NCI-H1930 (cell line): ENCODE measurements at regions not wholly inside any gene's neighbourhood (a gene's known extent, or its start where the extent isn't known, plus 50 kb on each side); places are given as distances from the start of the nearest gene placed in this dataset.

Experiments used
- DNase-seq, 2 experiments: peaks; one replicate each; lab custom pipeline; 2025; lab: John Stamatoyannopoulos, UW

DNA sequence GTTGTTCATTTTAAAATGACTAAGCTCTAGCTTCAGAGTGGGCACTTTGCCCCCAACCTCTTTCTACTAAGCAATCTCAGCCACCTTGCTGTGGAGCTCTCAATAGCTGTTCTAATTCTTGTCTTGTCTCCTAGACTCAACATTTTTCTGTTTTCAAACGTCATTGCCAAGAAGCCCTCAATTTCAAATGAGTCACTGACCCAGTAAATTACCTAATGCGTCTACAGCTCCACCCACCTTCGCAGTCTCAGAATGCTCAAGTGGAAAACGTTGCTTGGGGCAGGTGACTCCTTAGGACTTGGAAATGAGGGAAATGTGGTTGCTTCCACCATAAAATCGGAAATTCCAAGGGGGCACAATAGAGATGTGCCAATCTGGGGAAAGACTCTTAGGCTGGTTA is 59.0 kb downstream of the ING2 start:
- no peak for DNase-seq

- DNase-seq, result no peak
Measured at GRCh38 chr4:183571350-183571941, 66.6 kb downstream of the ING2 start.

DNA sequence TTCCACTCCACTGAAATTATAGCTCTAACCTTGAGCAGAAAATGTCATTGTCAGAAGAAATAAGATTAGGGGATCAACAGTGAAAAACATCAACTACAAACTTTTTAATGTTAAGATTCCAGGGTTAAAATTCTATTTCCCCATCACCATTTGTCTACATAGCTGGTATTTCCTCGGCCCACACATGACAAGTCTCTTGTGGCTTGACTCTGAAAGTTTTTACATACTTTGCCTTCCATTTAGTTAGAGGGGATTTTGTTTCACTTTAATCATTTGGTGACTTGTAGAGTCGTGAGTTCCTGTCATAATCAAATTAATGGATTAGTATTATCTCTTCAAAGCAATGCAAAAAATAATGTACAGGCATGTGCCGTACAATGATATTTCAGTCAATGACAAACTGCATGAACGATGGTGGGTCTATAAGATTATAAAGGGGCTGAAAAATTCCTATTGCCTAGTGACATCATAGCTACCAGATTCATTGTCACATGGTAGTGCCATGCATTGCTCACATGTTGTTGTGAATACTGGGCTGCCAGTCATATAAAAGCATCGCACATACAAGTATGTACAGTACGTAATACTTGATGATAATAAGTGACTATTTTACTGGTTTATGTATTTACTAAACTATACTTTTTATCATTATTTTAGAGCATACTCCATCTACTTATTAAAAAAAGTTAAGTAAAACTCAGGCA is 72.0 kb downstream of the ING2 start:
- no peak for DNase-seq

- DNase-seq, result no peak
Measured at GRCh38 chr4:183580370-183580769, 75.5 kb downstream of the ING2 start.

- no peak for DNase-seq
Measured at GRCh38 chr4:183580849-183581248, 76.0 kb downstream of the ING2 start.

GRCh38 chr4:183586824-183587223 is 72.2 kb downstream of the RWDD4 start:
- DNase-seq, result no peak

GRCh38 chr4:183588169-183588675 is 70.8 kb downstream of the RWDD4 start:
- peak in 1 of 2 experiments; percentile 14 for DNase-seq

- DNase-seq, result no peak
Measured at GRCh38 chr4:183588691-183589090, 70.3 kb downstream of the RWDD4 start.

GRCh38 chr4:183589461-183590099 is 69.4 kb downstream of the RWDD4 start:
- DNase-seq, result no peak
